Caki2 (cell line): ENCODE measurements at regions not wholly inside any gene's neighbourhood (a gene's known extent, or its start where the extent isn't known, plus 50 kb on each side); places are given as distances from the start of the nearest gene placed in this dataset.

ENCODE experiments used
- DNase-seq: peaks from one replicate; pipeline ENCODE4 v3.0.0-alpha.2; 2015; ENCODE audit warnings: low read depth
- in situ Hi-C: cut with HindIII; loops from 2 replicates; pipeline ENCODE4 v1.10.0; 2016; ENCODE audit warnings: low sequenced_read_pairs, low pct_unique_long_range_greater_than_20kb, mixed read lengths

DNA sequence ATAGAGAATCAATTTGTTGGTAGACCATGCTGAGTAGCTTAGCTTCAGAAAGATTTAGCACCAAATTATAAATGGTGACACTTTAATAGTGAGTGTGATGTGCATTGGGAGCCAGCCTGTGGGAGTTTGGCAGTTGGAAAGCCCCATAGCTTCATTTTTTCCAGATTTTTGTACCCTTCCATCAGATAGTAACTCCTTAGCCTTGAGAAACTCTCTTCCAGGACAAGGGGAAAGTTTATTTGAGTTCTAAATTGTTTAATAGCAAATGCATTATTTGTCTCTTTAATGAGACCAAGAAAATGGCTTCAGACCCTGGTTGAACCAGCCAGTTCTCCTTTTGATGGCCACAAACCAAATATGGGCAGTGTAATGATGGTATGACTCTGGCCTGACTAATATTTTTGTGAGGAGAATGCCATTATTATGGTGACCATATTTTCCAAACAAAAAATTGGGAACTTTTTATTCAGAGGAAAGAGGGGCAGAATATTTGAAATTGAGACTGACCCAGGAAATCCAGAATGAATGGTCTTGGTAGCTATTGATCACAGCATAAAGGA lies 49.8 kb downstream of the PLCE1 start:
- in situ Hi-C loops, result no loop called here

GRCh38 chr10:94046098-94046497 lies 52.4 kb downstream of the PLCE1 start:
- no peak for DNase-seq
- in situ Hi-C loops, result no loop called here

More for the DNA sequence above, 49.8 kb downstream of the PLCE1 start:
- no peak for DNase-seq

- in situ Hi-C loops, result no loop called here
- no peak for DNase-seq
Measured at GRCh38 chr10:94047293-94047692, 53.6 kb downstream of the PLCE1 start.

DNA sequence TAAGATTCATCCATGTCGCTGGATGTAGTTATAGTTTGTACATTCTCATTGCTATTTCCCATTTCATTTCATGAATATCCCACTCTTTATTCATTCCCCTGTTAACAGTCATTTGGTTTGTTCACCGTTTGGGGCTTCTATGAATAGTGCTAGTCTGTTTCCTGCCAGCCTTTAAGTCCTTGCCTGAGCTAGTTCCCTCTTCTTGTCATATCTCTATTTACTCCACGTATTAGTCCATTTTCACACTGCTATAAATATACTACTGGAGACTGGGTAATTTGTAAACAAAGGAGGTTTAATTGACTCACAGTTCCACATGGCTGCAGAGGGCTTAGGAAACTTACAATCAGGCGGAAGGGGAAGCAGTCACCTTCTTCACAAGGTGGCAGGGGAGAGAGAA lies 56.2 kb downstream of the PLCE1 start:
- in situ Hi-C loops, result no loop called here
- no peak for DNase-seq

DNA sequence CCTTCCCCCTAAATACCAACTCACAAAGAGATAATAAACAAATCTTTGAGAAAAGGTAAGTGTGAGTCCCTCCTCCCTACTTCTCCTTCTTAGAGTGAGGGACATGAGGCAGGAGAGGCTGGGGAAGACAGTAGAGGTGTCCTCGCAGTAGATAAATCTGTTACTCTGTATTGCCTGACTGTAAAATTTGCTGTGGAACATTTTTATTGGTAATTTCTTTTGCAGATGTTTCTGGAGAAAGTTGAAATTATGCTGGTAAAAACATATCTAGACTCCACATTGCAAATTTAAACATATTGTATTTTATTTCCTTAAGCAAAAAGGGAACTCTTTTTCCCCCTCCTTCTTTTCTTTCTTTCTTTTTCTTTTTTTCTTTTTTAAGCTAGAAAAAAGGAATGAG lies 58.5 kb downstream of the PLCE1 start:
- no peak for DNase-seq
- in situ Hi-C loops, result no loop called here

DNA sequence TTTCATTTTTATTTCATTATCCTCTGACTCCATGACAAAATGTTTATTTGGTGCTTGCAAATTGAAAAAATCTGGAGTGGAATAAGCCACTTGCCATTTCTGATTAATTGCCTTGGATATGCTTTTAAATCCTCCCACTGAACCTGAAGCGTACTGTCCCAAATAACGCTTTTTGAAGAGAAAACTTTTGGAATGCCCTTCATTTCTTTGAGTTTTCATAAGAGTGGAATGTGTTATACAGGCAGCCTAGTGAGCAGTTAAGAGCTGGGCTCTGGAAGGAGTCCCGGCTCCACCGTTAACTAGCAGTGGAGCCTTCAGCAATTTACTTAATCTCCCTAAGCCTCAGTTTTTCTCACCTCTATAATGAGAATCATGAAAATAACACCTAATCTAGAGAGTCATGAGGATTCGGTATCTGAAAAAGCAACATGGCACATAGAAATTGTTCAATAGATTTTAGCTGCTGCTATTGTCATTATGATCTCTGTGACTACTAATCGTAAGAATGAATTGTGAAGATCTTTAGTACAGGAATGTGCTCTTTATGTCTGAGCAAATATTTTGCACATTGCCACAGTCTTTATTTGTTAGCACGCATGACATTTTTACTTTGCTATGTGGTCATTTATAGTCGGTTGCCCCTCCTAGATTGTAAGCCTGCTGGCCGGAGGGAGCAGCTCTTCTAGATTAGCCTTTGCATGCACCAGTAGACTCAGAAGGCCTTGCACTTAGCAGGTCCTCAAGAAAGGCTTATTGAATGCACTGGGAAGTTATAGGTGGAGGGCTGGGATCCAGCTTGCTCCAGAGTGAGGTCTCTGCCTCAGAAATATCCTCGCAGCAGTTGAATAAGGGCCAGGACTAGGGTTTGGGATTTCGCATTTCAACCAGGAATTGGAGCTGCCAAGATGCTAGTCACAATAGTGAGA lies 59.4 kb downstream of the PLCE1 start:
- in situ Hi-C loops, result no loop called here
- no peak for DNase-seq

GRCh38 chr10:94059178-94059883 lies 65.6 kb downstream of the PLCE1 start:
- in situ Hi-C loops, result no loop called here
- no peak for DNase-seq

DNA sequence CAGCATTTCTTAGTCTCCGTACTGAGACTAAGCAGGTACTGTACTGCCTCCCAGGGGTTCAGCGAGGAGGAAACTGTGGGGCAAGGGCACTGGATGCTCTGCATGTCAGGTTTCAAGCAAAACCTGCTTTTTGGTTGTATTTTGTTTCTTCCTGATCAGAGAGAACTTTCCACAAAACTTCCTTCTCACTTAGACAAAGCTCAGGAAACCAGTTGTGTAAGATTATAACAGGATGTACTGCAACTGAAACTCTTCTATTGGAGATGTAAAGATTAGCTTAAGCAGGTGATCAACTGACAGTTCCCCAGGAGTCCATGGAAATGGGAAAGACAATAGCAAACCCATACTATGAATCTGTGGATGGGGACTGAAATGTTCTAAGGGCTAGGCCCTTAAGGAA lies 67.3 kb downstream of the PLCE1 start:
- in situ Hi-C loops, result no loop called here
- no peak for DNase-seq

DNA sequence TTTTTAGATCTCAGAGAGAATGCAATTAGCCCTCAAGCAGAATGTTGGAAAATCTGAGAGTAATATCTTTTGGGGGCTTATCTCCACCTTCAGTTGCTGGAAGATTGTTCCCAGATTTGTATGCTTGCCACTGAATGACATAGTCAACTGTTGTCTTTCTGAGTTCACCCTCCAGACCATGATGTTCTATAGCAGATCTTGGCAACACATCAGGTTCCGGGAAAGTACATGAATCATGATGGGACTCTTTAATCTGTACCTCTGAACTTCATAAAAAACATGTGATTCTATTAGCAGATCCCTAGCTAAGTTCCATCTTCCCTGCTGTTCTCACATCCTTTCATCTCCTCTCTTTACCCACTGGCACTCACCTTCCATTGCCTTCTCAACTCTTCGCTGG lies 68.9 kb downstream of the PLCE1 start:
- no peak for DNase-seq
- in situ Hi-C loops, result no loop called here

DNA sequence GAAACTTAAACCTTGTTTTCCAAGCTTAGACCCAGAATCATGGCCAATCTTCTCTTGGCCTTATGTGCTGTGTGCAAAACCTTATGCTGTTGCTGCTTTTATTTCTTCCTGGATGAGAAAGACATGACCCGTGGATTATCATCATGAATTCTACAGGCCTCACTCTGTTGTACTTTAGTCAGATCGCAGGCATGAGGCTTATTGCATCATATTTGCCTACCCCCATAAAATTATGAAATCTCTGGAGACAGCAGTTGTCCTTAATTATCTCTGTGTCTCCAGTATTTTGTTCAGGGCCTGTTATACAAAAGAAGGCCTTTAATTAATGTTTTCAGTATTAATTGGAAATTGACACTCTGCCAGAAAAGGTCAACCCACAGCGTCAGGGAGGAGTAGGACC lies 71.6 kb downstream of the PLCE1 start:
- in situ Hi-C loops, result no loop called here
- DNase-seq, result no peak

GRCh38 chr10:94065787-94066186 lies 72.1 kb downstream of the PLCE1 start:
- in situ Hi-C loops, result no loop called here
- DNase-seq, result no peak

- in situ Hi-C loops, result no loop called here
- DNase-seq, result peak; percentile 22
Measured at GRCh38 chr10:94066411-94066810, 72.7 kb downstream of the PLCE1 start.

GRCh38 chr10:94069884-94070283 lies 76.2 kb downstream of the PLCE1 start:
- no peak for DNase-seq
- in situ Hi-C loops, result no loop called here

- DNase-seq, result no peak
- in situ Hi-C loops, result no loop called here
Measured at GRCh38 chr10:94074462-94074861, 80.7 kb downstream of the PLCE1 start.

DNA sequence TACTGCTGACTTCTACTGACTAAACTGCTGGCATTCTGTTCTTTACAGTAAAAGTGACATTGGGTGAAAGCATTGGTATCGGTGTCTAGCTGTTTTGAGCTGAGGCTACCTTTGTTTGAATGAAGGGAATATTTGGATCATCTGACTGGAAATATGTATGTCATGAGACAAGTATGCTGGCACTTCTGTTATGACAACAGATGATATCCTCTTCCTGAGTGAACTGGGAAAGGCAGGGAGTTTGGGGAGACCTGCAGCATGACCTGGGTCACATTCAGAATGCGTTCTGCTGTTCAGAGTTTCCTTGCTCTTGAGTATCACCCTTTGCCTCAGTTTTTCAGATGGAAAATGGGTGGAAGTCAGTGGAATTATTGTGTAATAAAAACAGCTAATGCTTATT lies 81.8 kb downstream of the PLCE1 start:
- in situ Hi-C loops, result no loop called here
- no peak for DNase-seq

- in situ Hi-C loops, result no loop called here
- peak; percentile 11 for DNase-seq
Measured at GRCh38 chr10:94076325-94076841, 82.7 kb downstream of the PLCE1 start.

- DNase-seq, result no peak
- in situ Hi-C loops, result no loop called here
Measured at GRCh38 chr10:94077042-94077441, 83.3 kb downstream of the PLCE1 start.

- DNase-seq, result no peak
- in situ Hi-C loops, result no loop called here
Measured at GRCh38 chr10:94080108-94080507, 86.4 kb downstream of the PLCE1 start.

DNA sequence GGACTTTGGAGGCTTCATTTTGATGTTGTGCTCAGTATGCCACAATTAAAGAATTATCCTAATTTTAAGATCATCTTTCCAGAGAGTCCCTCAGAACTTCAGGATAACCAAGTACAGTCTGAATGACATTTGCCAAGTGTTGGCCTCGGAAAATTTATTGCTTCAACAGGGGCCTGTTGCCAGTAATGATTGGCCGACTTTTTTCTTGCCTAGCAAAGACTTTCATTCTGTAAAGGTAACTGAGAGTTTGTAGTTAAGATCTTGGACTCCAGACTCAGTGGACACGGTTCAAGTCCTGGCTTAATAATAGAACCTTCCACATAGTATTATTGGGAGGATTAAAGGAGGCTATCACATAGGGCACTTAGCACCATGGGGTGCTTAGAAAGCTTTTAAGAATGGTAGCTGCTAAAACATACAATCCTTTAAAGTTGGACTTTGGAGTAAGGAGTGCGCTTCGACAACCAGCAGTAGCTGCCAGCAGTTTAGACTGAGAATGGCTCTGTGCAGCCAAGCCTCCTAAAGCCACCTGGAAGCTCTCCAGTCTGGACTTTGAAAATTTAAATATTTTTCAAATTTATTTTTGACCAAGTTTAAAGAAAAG lies 90.0 kb downstream of the PLCE1 start:
- in situ Hi-C loops, result no loop called here
- DNase-seq, result no peak
